Spleen (tissue), 11 donors: ENCODE measurements at regions not wholly inside any gene's neighbourhood (a gene's known extent, or its start where the extent isn't known, plus 50 kb on each side); places are given as distances from the start of the nearest gene placed in this dataset.

Experiments
- DNase-seq: peaks from one replicate; pipeline ENCODE4 v3.0.0-alpha.2; 2020
- H3K27ac ChIP-seq, 8 donors: fragments of 200-600 bp; sonication (generic) in 7 of 8; 1 replicate in 4 of 8; 2 replicates in 4 of 8; pipeline versions ENCODE4 v1.5.0 to v1.8.0; 2016 to 2021; ENCODE audit warnings: inconsistent platforms in 4 of 8, mild to moderate bottlenecking in 4 of 8, moderate library complexity in 1 of 8
- H3K27me3 ChIP-seq, 7 donors: fragments of 200-600 bp; sonication (generic) in 6 of 7; replicated peaks in 1 of 7; 1 replicate in 4 of 7; 2 replicates in 3 of 7; pipeline versions ENCODE4 v1.5.0 to v1.8.0; 2016 to 2021; ENCODE audit warnings: inconsistent platforms in 3 of 7, mild to moderate bottlenecking in 1 of 7
- H3K36me3 ChIP-seq, 6 donors: fragments of 200-600 bp; sonication (generic) in 5 of 6; 1 replicate in 4 of 6; 2 replicates in 2 of 6; pipeline versions ENCODE4 v1.5.0 to v1.8.0; 2016 to 2021; ENCODE audit warnings: inconsistent platforms in 2 of 6
- H3K4me1 ChIP-seq, 6 donors: fragments of 200-600 bp; sonication (generic) in 5 of 6; 1 replicate in 3 of 6; 2 replicates in 3 of 6; pipeline versions ENCODE4 v1.5.0 to v1.8.0; 2016 to 2021; ENCODE audit warnings: inconsistent platforms in 3 of 6
- H3K4me3 ChIP-seq, 8 donors: fragments of 200-600 bp; sonication (generic) in 7 of 8; 1 replicate in 4 of 8; 2 replicates in 4 of 8; pipeline versions ENCODE4 v1.5.0 to v1.8.0; 2016 to 2021; ENCODE audit warnings: inconsistent platforms in 4 of 8, mild to moderate bottlenecking in 4 of 8, moderate library complexity in 2 of 8
- H3K9me3 ChIP-seq, 8 donors: fragments of 200-600 bp; sonication (generic) in 7 of 8; 1 replicate in 4 of 8; 2 replicates in 4 of 8; pipeline versions ENCODE4 v1.5.0 to v1.8.0; 2016 to 2021; ENCODE audit warnings: inconsistent platforms in 4 of 8
- POLR2A ChIP-seq, 3 donors: fragments of 450-650 bp; IDR thresholded peaks; one replicate each; pipeline ENCODE4 v1.5.1; 2017; ENCODE audit warnings: antibody characterized with exemption in 3 of 3, mild to moderate bottlenecking in 1 of 3
- POLR2AphosphoS5 ChIP-seq, 3 donors: sonication (generic); formaldehyde crosslinking; IDR thresholded peaks; one replicate each; pipeline ENCODE4 v1.5.1; 2017; ENCODE audit warnings: antibody characterized with exemption in 3 of 3
- WGBS, 5 donors: extraction: QIAGEN DNeasy Blood & Tissue Kit in 3 of 5; methylation state at CpG; one replicate each; pipeline versions ENCODE4 v1.1.5 to v1.1.7; 2013 to 2018; 5-methylcytosine and 5-hydroxymethylcytosine counted together
- intact Hi-C: fragments of 100-400 bp; cut with DNase I; formaldehyde crosslinking; loops from one replicate; pipeline ENCODE4 v1.15.0; 2023; ENCODE audit warnings: low total_unique reads
- TF ChIP-seq, protein P1 (sequence below), 11 experiments: fragments of 200-600 bp in 7 of 11; fragments of 450-650 bp in 4 of 11; sonication (generic) in 4 of 11; IDR thresholded peaks in 8 of 11; conservative IDR thresholded peaks in 3 of 11; 1 replicate in 7 of 11; 2 replicates in 4 of 11; pipeline versions ENCODE4 v1.4.0 to v1.8.0; 2016 to 2021; ENCODE audit warnings: antibody characterized with exemption in 11 of 11, inconsistent platforms in 4 of 11, mild to moderate bottlenecking in 1 of 11
- donor health status: healthy with polysubstance abuse.
- donor health status: DM: no; HTN: no; CAD: no; lungs with moderate emphysema.
- donor health status: DM: no; HTN: no; CAD: no.
- donor health status: Bipolar disorder and iron deficiency.
- donor health status: healthy.
- donor health status: DM: no; HTN: no; CAD: no.
- donor health status: DM: yes; HTN: yes; CAD: no.

DNA sequence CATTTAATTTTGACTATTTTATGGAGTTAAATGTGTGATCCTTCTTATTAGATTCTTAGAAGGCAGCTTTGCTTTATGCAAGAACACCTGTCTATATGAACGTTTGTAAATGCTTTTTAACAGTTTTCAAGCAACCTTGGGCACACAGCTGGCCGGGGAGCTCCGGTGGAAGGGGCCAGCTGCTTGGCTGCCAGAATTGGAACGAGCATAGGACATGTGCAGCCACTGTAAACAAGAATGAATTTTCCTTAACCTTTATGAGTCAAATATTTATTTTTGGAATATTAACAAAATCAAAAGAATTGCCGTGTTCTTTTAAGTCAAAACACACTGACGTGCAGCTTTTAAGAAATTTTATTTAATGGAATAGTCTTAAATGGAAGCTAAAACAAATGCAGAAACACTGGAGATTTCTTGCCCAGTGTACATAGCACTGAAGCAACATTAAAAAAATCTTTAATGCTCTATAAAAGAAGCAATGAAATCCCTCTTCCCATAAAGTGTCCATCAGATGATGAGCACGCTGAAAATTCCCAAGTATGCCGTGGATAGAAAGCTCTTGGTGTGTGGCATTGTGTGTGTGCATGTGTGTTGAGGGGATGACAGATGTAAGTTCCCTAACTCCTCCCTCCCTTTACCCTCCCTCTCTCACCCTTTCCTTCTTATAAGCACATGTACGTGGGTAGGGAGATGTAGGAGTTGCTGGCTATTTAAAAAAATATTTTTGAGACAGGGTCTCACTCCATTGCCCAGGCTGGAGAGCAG is 208.9 kb upstream of the EXOC2 start:
- intact Hi-C loops: no loop called here
- peaks cover 0 to 22% (median 0%) of the 10 kb centered on the region in 7 donors for H3K27me3 ChIP-seq
- no peak overlapping the region for H3K4me3 ChIP-seq
- no peak for DNase-seq
- no peaks in the 10 kb centered on the region for H3K9me3 ChIP-seq
- TF ChIP-seq POLR2AphosphoS5 (IDR thresholded peaks at IDR 0.05): no peak
- TF ChIP-seq POLR2A (IDR thresholded peaks at IDR 0.05): no peak
- TF ChIP-seq, protein P1, sequence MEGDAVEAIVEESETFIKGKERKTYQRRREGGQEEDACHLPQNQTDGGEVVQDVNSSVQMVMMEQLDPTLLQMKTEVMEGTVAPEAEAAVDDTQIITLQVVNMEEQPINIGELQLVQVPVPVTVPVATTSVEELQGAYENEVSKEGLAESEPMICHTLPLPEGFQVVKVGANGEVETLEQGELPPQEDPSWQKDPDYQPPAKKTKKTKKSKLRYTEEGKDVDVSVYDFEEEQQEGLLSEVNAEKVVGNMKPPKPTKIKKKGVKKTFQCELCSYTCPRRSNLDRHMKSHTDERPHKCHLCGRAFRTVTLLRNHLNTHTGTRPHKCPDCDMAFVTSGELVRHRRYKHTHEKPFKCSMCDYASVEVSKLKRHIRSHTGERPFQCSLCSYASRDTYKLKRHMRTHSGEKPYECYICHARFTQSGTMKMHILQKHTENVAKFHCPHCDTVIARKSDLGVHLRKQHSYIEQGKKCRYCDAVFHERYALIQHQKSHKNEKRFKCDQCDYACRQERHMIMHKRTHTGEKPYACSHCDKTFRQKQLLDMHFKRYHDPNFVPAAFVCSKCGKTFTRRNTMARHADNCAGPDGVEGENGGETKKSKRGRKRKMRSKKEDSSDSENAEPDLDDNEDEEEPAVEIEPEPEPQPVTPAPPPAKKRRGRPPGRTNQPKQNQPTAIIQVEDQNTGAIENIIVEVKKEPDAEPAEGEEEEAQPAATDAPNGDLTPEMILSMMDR (IDR thresholded peaks at IDR 0.05 in 8 of 11, conservative IDR thresholded peaks at IDR 0.05 in 3 of 11): no peak
- 50 to 75% (median 65%) methylated on average over 9 of the region's 9 CpGs for WGBS, 5 donors
- H3K27ac ChIP-seq: no peak overlapping the region
- H3K36me3 ChIP-seq: no peaks in the 10 kb centered on the region
- peaks cover 0 to 14% (median 0%) of the 10 kb centered on the region in 6 donors for H3K4me1 ChIP-seq

DNA sequence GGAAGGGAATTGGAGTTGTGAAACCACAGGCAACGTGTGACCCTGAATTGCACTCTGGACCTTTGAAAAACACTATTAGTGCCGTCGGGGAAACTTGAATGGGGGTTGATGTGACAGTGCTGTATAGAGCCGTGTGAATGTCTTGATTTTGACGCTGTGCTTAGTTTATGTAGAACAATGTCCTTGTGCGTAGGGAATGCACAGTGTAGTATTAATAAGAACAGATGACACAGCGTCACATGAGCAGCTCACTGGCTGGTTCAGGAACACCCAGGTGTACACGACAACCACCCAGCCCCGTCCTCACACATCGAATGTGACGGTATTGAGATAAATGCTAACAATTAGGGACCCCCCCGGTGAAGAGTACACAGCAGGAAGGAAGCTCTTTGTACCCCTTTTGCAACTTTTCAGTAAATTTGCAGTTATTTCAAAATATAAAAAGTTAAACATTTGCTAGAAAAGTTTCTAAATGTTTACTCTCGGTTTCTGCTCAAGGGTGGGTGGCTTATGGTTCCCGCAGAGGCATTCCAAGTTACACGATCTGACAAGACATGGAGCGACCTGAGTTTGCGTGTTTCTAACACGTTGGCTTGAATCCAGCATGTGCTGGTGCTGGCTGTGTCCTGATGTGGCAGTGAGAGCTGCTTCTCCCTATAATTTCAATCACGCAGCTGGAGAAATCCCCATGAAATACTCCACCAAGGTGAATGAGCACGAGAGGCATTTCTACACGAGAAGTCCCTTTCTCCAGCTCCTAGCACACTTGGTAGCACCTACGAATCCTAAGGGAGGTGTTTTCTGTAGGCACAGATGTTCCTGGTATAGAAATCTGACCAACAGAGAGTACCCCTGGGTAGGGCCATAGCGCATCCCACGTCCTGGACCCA is 208.0 kb upstream of the EXOC2 start:
- TF ChIP-seq POLR2AphosphoS5 (IDR thresholded peaks at IDR 0.05) (no peak), POLR2A (IDR thresholded peaks at IDR 0.05) (no peak)
- TF ChIP-seq, protein P1 (IDR thresholded peaks at IDR 0.05 in 8 of 11, conservative IDR thresholded peaks at IDR 0.05 in 3 of 11): no peak
- Histone ChIP-seq H3K4me1 (peaks cover 0 to 14% (median 0%) of the 10 kb centered on the region in 6 donors), H3K27me3 (peaks cover 0 to 20% (median 0%) of the 10 kb centered on the region in 7 donors), H3K36me3 (no peaks in the 10 kb centered on the region), H3K4me3 (no peak overlapping the region), H3K9me3 (no peaks in the 10 kb centered on the region), H3K27ac (no peak overlapping the region)
- intact Hi-C loops: no loop called here
- no peak for DNase-seq
- WGBS, 5 donors: 77 to 87% (median 84%) methylated on average over 24 of the region's 24 CpGs

DNA sequence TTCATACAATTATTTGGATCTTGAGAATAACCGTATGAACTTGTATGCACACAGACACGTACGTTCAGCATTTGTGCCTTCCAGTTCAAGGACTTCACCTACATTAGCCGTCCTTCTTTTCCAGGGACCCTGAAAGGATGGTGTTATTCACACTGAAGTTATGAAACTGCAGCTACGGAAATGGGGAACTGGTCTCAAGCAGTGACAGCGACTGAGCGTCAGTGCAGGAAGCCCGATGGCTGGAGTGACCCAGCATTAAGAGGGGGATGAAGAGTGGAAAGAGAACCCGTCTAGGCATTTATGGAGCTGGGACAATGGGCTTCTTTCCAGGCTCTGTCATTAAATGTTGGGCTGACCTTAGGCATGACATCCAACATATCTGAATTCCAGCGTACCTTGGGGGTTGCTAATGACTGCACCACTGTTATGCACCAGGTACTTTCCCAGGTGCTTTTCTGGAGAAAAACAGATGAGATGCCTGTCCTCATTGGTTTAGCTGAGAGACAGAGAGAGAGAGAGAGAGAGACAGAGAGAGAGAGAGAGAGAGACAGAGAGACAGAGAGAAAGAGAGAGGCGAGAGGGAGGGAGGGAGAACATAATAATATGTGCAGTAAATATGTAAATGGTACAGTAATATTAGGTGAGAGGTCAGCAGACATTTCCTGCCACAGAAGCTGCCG is 204.7 kb upstream of the EXOC2 start:
- H3K36me3 ChIP-seq: no peaks in the 10 kb centered on the region
- intact Hi-C loops: no loop called here
- no peak for DNase-seq
- WGBS, 5 donors: 44 to 56% (median 47%) methylated on average over 12 of the region's 12 CpGs
- no peak overlapping the region for H3K27ac ChIP-seq
- peaks cover 0 to 14% (median 0%) of the 10 kb centered on the region in 6 donors for H3K4me1 ChIP-seq
- no peak overlapping the region for H3K4me3 ChIP-seq
- no peaks in the 10 kb centered on the region for H3K9me3 ChIP-seq
- H3K27me3 ChIP-seq: peaks cover 0 to 20% (median 0%) of the 10 kb centered on the region in 7 donors
- TF ChIP-seq, protein P1 (IDR thresholded peaks at IDR 0.05 in 8 of 11, conservative IDR thresholded peaks at IDR 0.05 in 3 of 11): no peak
- TF ChIP-seq POLR2AphosphoS5 (IDR thresholded peaks at IDR 0.05) (no peak), POLR2A (IDR thresholded peaks at IDR 0.05) (no peak)
